K562 (cell line): ENCODE measurements at regions not wholly inside any gene's neighbourhood (a gene's known extent, or its start where the extent isn't known, plus 50 kb on each side); places are given as distances from the start of the nearest gene placed in this dataset.

Source experiments
- ATAC-seq: fragments of 200-7000 bp; cut with Tn5 transposase; 3 replicates; pipeline ENCODE4 v1.9.1; 2020; ENCODE audit warnings: moderate library complexity
- BruUV-seq: library from RNA; stranded (reverse); fragments of 400-500 nt; replicated peaks from 2 replicates; lab custom pipeline; 2021; lab: Mats Ljungman, UMichigan
- CTCF ChIA-PET: fragments of 300-600 bp; formaldehyde crosslinking; extraction: SDS; loops from one replicate; lab custom pipeline; 2021; ENCODE audit warnings: low intra/inter-chr PET ratio; lab: Yijun Ruan, JAX
- POLR2A ChIA-PET: fragments of 300-600, 350-650 bp; sonication (Branson Sonifier 250); formaldehyde crosslinking; extraction: SDS; loops from one replicate; lab custom pipeline; 2021; ENCODE audit warnings: antibody characterized with exemption, inconsistent platforms; lab: Yijun Ruan, JAX
- DNase-seq, 4 experiments: peaks; one replicate each; pipeline versions ENCODE4 v3.0.0 to v3.0.0-alpha.2; 2011 to 2018; ENCODE audit warnings: low spot score in 3 of 4, mixed read lengths in 3 of 4; ENCODE audit errors: extremely low read depth in 1 of 4
- FAIRE-seq: peaks from 2 replicates; lab custom pipeline; 2011; peaks lifted over from hg19 to GRCh38; lab: Jason Lieb, UNC
- H2AFZ ChIP-seq: 2 replicates; pipeline ENCODE4 v1.6.0; 2011; ENCODE audit warnings: low read depth, low read length, control low read depth, inconsistent platforms
- H3K27ac ChIP-seq: fragments of 200-600 bp; 3 replicates; pipeline ENCODE4 v1.8.0; 2011; ENCODE audit warnings: low read depth, mild to moderate bottlenecking, control low read depth, inconsistent platforms, low read length, moderate library complexity, mixed read lengths; ENCODE audit errors: extremely low read depth
- H3K27me3 ChIP-seq, 2 experiments: fragments of 300-600 bp in 1 of 2; 2 replicates in 1 of 2; 3 replicates in 1 of 2; pipeline versions ENCODE4 v1.6.0 to v1.8.0; 2011; ENCODE audit warnings: inconsistent platforms in 2 of 2, low read length in 2 of 2, mild to moderate bottlenecking in 1 of 2, mixed read lengths in 1 of 2, moderate library complexity in 1 of 2; ENCODE audit not compliant: control insufficient read depth in 2 of 2, insufficient read depth in 2 of 2
- H3K36me3 ChIP-seq: fragments of 300-600 bp; 3 replicates; pipeline ENCODE4 v1.8.0; 2011; ENCODE audit warnings: mild to moderate bottlenecking, low read length, inconsistent platforms; ENCODE audit not compliant: control insufficient read depth, insufficient read depth
- H3K4me1 ChIP-seq, 2 experiments: fragments of 200-600 bp in 1 of 2; replicated peaks in 1 of 2; 2 replicates in 1 of 2; 3 replicates in 1 of 2; pipeline versions ENCODE4 v1.5.1 to v1.8.0; 2011; ENCODE audit warnings: inconsistent platforms in 2 of 2, low read length in 2 of 2, mild to moderate bottlenecking in 1 of 2, mixed read lengths in 1 of 2, moderate library complexity in 1 of 2; ENCODE audit not compliant: control insufficient read depth in 2 of 2, insufficient read depth in 2 of 2
- H3K4me2 ChIP-seq: 2 replicates; pipeline ENCODE4 v1.6.1; 2011; ENCODE audit warnings: low read length, control low read depth, inconsistent platforms, mixed read lengths; ENCODE audit not compliant: insufficient read depth
- H3K4me3 ChIP-seq: fragments of 200-600 bp; sonication (generic), shearing (Covaris generic); 2 replicates; pipeline ENCODE4 v1.5.1; 2016; ENCODE audit warnings: control low read depth, inconsistent platforms
- H3K79me2 ChIP-seq: fragments of 200-600 bp; 3 replicates; pipeline ENCODE4 v1.8.0; 2011; ENCODE audit warnings: low read length, inconsistent platforms; ENCODE audit not compliant: control insufficient read depth, insufficient read depth
- H3K9ac ChIP-seq, 2 experiments: 2 replicates each; pipeline versions ENCODE4 v1.6.0 to v1.6.1; 2011; ENCODE audit warnings: low read depth in 2 of 2, low read length in 2 of 2, control low read depth in 1 of 2, inconsistent platforms in 1 of 2, mild to moderate bottlenecking in 1 of 2, mixed read lengths in 1 of 2; ENCODE audit not compliant: insufficient read depth in 1 of 2
- H3K9me1 ChIP-seq: one replicate; pipeline ENCODE4 v1.6.0; 2011; ENCODE audit warnings: inconsistent platforms, mild to moderate bottlenecking, low read length, moderate library complexity; ENCODE audit not compliant: control insufficient read depth, insufficient read depth
- H3K9me3 ChIP-seq: replicated peaks from 2 replicates; pipeline ENCODE4 v1.5.1; 2011; ENCODE audit warnings: low read depth, low read length, inconsistent platforms; ENCODE audit not compliant: control insufficient read depth, insufficient read depth
- H4K20me1 ChIP-seq: replicated peaks from 2 replicates; pipeline ENCODE4 v1.6.1; 2011; ENCODE audit warnings: low read length, inconsistent platforms, mixed read lengths; ENCODE audit not compliant: control insufficient read depth, insufficient read depth
- CCNT2 ChIP-seq: IDR thresholded peaks from 2 replicates; pipeline ENCODE4 v1.6.1; 2011; ENCODE audit warnings: borderline replicate concordance, low read depth, mild to moderate bottlenecking, moderate library complexity, mixed read lengths, low read length; ENCODE audit not compliant: insufficient read length; ENCODE audit errors: extremely low read depth
- CTCFL ChIP-seq: IDR thresholded peaks from 2 replicates; pipeline ENCODE4 v1.6.1; 2011; ENCODE audit warnings: borderline replicate concordance, low read depth, mild to moderate bottlenecking, moderate library complexity, low read length; ENCODE audit not compliant: insufficient read depth, poor library complexity, severe bottlenecking
- PRPF4 ChIP-seq: fragments of 200-400 bp; formaldehyde crosslinking; IDR thresholded peaks from one replicate; pipeline ENCODE4 v1.6.1; 2017; ENCODE audit warnings: low read length, low read depth, mild to moderate bottlenecking; ENCODE audit not compliant: insufficient read depth, poor library complexity, severe bottlenecking
- REST ChIP-seq, 2 experiments: fragments of 450-650 bp; formaldehyde crosslinking in 1 of 2; IDR thresholded peaks; 2 replicates each; pipeline versions ENCODE4 v1.4.0 to v1.6.1; 2014 to 2020; ENCODE audit warnings: mild to moderate bottlenecking in 2 of 2, borderline replicate concordance in 1 of 2, low read depth in 1 of 2
- RNF2 ChIP-seq: sonication (generic); IDR thresholded peaks from 2 replicates; pipeline ENCODE4 v1.6.1; 2016
- SRF ChIP-seq, 2 experiments: fragments of 250-450, 450-650 bp in 1 of 2; sonication (Bioruptor Pico) in 1 of 2; sonication (generic) in 1 of 2; formaldehyde crosslinking; IDR thresholded peaks; 2 replicates each; pipeline versions ENCODE4 v1.5.0 to v1.5.1; 2020 to 2022; ENCODE audit warnings: mild to moderate bottlenecking in 1 of 2, missing genetic modification reagents in 1 of 2
- TAF1 ChIP-seq: IDR thresholded peaks from 2 replicates; pipeline ENCODE4 v1.6.1; 2011; ENCODE audit warnings: mild to moderate bottlenecking, low read length, moderate library complexity; ENCODE audit not compliant: insufficient read depth, control insufficient read depth, severe bottlenecking; ENCODE audit errors: extremely low read depth
- TCF7 ChIP-seq: sonication (generic); IDR thresholded peaks from 2 replicates; pipeline ENCODE4 v1.6.1; 2016; ENCODE audit warnings: antibody characterized with exemption, borderline replicate concordance
- ZNF197 ChIP-seq: fragments of 200-800 bp; sonication (Bioruptor generic); IDR thresholded peaks from 2 replicates; pipeline ENCODE4 v1.6.1; 2016; ENCODE audit warnings: low read depth, missing genetic modification characterization, missing compliant biosample characterization
- WGBS: fragments of 100-300 bp; shearing (Covaris generic); methylation state at CpG from one replicate; pipeline ENCODE4 v1.1.6; 2016; ENCODE audit warnings: low coverage, mixed read lengths; ENCODE audit not compliant: insufficient coverage; ENCODE audit errors: missing lambda C conversion rate; 5-methylcytosine and 5-hydroxymethylcytosine counted together
- in situ Hi-C: fragments of 300-500 bp; cut with MboI; formaldehyde crosslinking; loops from 4 replicates; pipeline ENCODE4 v1.15.0; 2018; ENCODE audit warnings: inconsistent platforms, mixed read lengths
- intact Hi-C: fragments of 100-400 bp; cut with micrococcal nuclease; formaldehyde crosslinking; loops from 2 replicates; pipeline ENCODE4 v1.14.2; 2022
- TF ChIP-seq, protein P1 (sequence below): fragments of 450-650 bp; formaldehyde crosslinking; IDR thresholded peaks from 2 replicates; pipeline ENCODE4 v1.4.0; 2020; ENCODE audit warnings: mild to moderate bottlenecking, moderate library complexity

- Histone ChIP-seq H3K9me1 (no peaks in the 10 kb centered on the region), H3K4me2 (no peak overlapping the region), H3K4me3 (no peak overlapping the region), H3K27ac (no peak overlapping the region; the same call in 2 of the 3 replicates), H3K36me3 (no peaks in the 10 kb centered on the region), H3K27me3 (no peaks in the 10 kb centered on the region), H2AFZ (peak overlapping the region; percentile 57; the same call in 1 of the 2 replicates), H3K9ac (no peak overlapping the region), H3K79me2 (no peaks in the 10 kb centered on the region), H4K20me1 (no peaks in the 10 kb centered on the region), H3K9me3 (peaks cover 22% of the 10 kb centered on the region), H3K4me1 (peaks cover 19 to 29% of the 10 kb centered on the region in 2 experiments)
- intact Hi-C loops, result no loop called here
- in situ Hi-C loops, result no loop called here
- FAIRE-seq, result no peak
- ATAC-seq, result no peak
- ChIA-PET CTCF (no interaction called here), POLR2A (no interaction called here)
- no TSS peak for BruUV-seq
- 100% methylated on average over 2 of the region's 2 CpGs for WGBS
- no peak for DNase-seq
- no peak for TF ChIP-seq TCF7
- no peak for TF ChIP-seq TAF1
- no peak for TF ChIP-seq SRF (CRISPR knock-in tag; IDR thresholded peaks at IDR 0.05)
- no peak for TF ChIP-seq PRPF4
- TF ChIP-seq CCNT2, result no peak
- no peak for TF ChIP-seq ZNF197 (CRISPR knock-in tag)
- TF ChIP-seq RNF2, result no peak
- TF ChIP-seq, protein P1, sequence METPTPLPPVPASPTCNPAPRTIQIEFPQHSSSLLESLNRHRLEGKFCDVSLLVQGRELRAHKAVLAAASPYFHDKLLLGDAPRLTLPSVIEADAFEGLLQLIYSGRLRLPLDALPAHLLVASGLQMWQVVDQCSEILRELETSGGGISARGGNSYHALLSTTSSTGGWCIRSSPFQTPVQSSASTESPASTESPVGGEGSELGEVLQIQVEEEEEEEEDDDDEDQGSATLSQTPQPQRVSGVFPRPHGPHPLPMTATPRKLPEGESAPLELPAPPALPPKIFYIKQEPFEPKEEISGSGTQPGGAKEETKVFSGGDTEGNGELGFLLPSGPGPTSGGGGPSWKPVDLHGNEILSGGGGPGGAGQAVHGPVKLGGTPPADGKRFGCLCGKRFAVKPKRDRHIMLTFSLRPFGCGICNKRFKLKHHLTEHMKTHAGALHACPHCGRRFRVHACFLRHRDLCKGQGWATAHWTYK (CRISPR knock-in tag), result no peak
- no peak for TF ChIP-seq CTCFL
- no peak for TF ChIP-seq REST (IDR thresholded peaks at IDR 0.05; ENCODE audit: borderline replicate concordance)
- no peak for TF ChIP-seq REST (CRISPR knock-in tag; IDR thresholded peaks at IDR 0.05; ENCODE audit: low read depth)
These were observed 103.6 kb upstream of the ATF7IP start for GRCh38 chr12:14261861-14262260.
